Superior temporal gyrus (tissue), 1 donor: ENCODE measurements at regions not wholly inside any gene's neighbourhood (a gene's known extent, or its start where the extent isn't known, plus 50 kb on each side); places are given as distances from the start of the nearest gene placed in this dataset.
A peak's percentile ranks its signal among the peaks of the same experiment; 100 is the strongest.
"Not testable (repeated sequence)": the region's sequence is repeated elsewhere in the genome, so short reads cannot be mapped to it uniquely, and the experiment has no call there.

ENCODE experiments used
- DNase-seq: peaks from one replicate; pipeline ENCODE4 v3.0.0-alpha.2; 2016; ENCODE audit errors: extremely low spot score

- DNase-seq: no peak
These were observed 84.8 kb upstream of the ZFP42 start for GRCh38 chr4:187910741-187911140.

- DNase-seq: not testable (repeated sequence)
These were observed 80.2 kb upstream of the ZFP42 start for GRCh38 chr4:187915406-187915805.

- DNase-seq: no peak
These were observed 75.6 kb upstream of the ZFP42 start for GRCh38 chr4:187919966-187920365.

GRCh38 chr4:187921946-187922623 lies 73.5 kb upstream of the ZFP42 start:
- no peak for DNase-seq

GRCh38 chr4:187929024-187929423 lies 66.5 kb upstream of the ZFP42 start:
- DNase-seq: no peak

- DNase-seq: no peak
These were observed 60.8 kb upstream of the ZFP42 start for GRCh38 chr4:187934766-187935165.

GRCh38 chr4:187937557-187937956 lies 58.0 kb upstream of the ZFP42 start:
- DNase-seq: no peak

- DNase-seq: no peak
These were observed 55.3 kb upstream of the ZFP42 start for GRCh38 chr4:187940299-187940698.

- no peak for DNase-seq
These were observed 52.6 kb upstream of the ZFP42 start for GRCh38 chr4:187942968-187943367.

GRCh38 chr4:187944179-187944578 lies 51.4 kb upstream of the ZFP42 start:
- DNase-seq: peak; percentile 71
